ENCODE measurements at regions not wholly inside any gene's neighbourhood (a gene's known extent, or its start where the extent isn't known, plus 50 kb on each side); places are given as distances from the start of the nearest gene placed in this dataset.

GRCh38 chr6:15994814-15995459 lies 133.9 kb upstream of the MYLIP start:
- Histone ChIP-seq H3K27me3 (no peaks in the 10 kb centered on the region), H3K4me3 (no peak overlapping the region), H3K36me3 (no peaks in the 10 kb centered on the region), H3K9me3 (no peaks in the 10 kb centered on the region), H3K4me1 (peaks cover 0 to 13% (median 0%) of the 10 kb centered on the region in 4 donors), H3K27ac (peak overlapping the region in 1 of 5 donors; percentile 5)
- no peak for TF ChIP-seq POLR2A (IDR thresholded peaks at IDR 0.05)
- no peak for TF ChIP-seq POLR2AphosphoS5 (IDR thresholded peaks at IDR 0.05)
- TF ChIP-seq EP300 (IDR thresholded peaks at IDR 0.05) = no peak
- TF ChIP-seq CTCF (IDR thresholded peaks at IDR 0.05) = no peak
- WGBS, 5 donors = 61 to 73% (median 67%) methylated on average over 8 of the region's 8 CpGs
- DNase-seq = no peak
- intact Hi-C loops (cut with DNase I; ENCODE audit: low total_unique reads) = no loop called here

GRCh38 chr6:15993716-15994228 lies 135.1 kb upstream of the MYLIP start:
- Histone ChIP-seq H3K27ac (no peak overlapping the region), H3K4me3 (no peak overlapping the region), H3K9me3 (no peaks in the 10 kb centered on the region), H3K4me1 (peaks cover 0 to 13% (median 0%) of the 10 kb centered on the region in 4 donors), H3K36me3 (no peaks in the 10 kb centered on the region), H3K27me3 (no peaks in the 10 kb centered on the region)
- 86 to 95% (median 92%) methylated on average over 5 of the region's 5 CpGs for WGBS, 5 donors
- no peak for DNase-seq
- TF ChIP-seq POLR2AphosphoS5 (IDR thresholded peaks at IDR 0.05) (no peak), CTCF (IDR thresholded peaks at IDR 0.05) (no peak), EP300 (IDR thresholded peaks at IDR 0.05) (no peak)
- intact Hi-C loops (cut with DNase I; ENCODE audit: low total_unique reads) = no loop called here

GRCh38 chr6:15990179-15990578 lies 138.7 kb upstream of the MYLIP start:
- Histone ChIP-seq H3K4me1 (peaks cover 0 to 3% (median 0%) of the 10 kb centered on the region in 4 donors), H3K4me3 (no peak overlapping the region), H3K9me3 (no peaks in the 10 kb centered on the region), H3K27me3 (no peaks in the 10 kb centered on the region), H3K27ac (no peak overlapping the region), H3K36me3 (no peaks in the 10 kb centered on the region)
- no peak for DNase-seq
- intact Hi-C loops (cut with DNase I; ENCODE audit: low total_unique reads) = no loop called here
- TF ChIP-seq POLR2A (IDR thresholded peaks at IDR 0.05) = no peak
- TF ChIP-seq CTCF (IDR thresholded peaks at IDR 0.05) = no peak
- TF ChIP-seq POLR2AphosphoS5 (IDR thresholded peaks at IDR 0.05) = no peak
- no peak for TF ChIP-seq EP300 (IDR thresholded peaks at IDR 0.05)
- 74 to 88% (median 85%) methylated on average over 2 of the region's 2 CpGs for WGBS, 5 donors

- no peak for TF ChIP-seq CTCF (IDR thresholded peaks at IDR 0.05)
- TF ChIP-seq POLR2A (IDR thresholded peaks at IDR 0.05) = no peak
- TF ChIP-seq POLR2AphosphoS5 (IDR thresholded peaks at IDR 0.05) = no peak
- no peak for TF ChIP-seq EP300 (IDR thresholded peaks at IDR 0.05)
- Histone ChIP-seq H3K36me3 (no peaks in the 10 kb centered on the region), H3K9me3 (no peaks in the 10 kb centered on the region), H3K27me3 (no peaks in the 10 kb centered on the region), H3K4me1 (peaks cover 0 to 5% (median 0%) of the 10 kb centered on the region in 4 donors), H3K4me3 (no peak overlapping the region), H3K27ac (no peak overlapping the region)
- no peak for DNase-seq
- intact Hi-C loops (cut with DNase I; ENCODE audit: low total_unique reads) = no loop called here
- 85 to 94% (median 91%) methylated on average over 2 of the region's 2 CpGs for WGBS, 5 donors
These were observed 139.5 kb upstream of the MYLIP start for GRCh38 chr6:15989397-15989796.

All from stomach (tissue), 8 donors.